GM21390 (cell line): ENCODE measurements at regions not wholly inside any gene's neighbourhood (a gene's known extent, or its start where the extent isn't known, plus 50 kb on each side); places are given as distances from the start of the nearest gene placed in this dataset.

ENCODE experiments used
- ATAC-seq: cut with Tn5 transposase; IDR thresholded peaks from one replicate; pipeline ENCODE4 v1.9.1; 2021; ENCODE audit not compliant: unreplicated experiment

DNA sequence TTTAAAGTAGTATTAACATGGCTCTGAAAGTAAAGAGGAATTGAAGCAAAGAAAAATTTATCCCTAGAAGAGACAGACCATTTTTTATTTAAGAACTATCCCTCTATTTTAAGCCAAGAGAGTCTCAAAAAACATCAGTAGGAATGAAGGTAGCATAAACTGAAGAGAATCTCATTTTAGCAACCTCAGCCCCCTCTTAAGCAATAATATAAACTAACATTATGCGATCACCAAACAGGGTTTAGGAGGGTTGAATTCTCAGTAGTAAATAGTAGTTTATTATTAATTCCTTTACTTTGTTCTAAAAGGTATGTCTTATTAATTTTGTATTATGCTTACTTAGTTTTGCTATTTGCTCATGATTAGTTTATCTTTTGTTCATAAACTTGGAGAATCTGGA is 287.4 kb downstream of the CDK5RAP2 start:
- no peak for ATAC-seq

- ATAC-seq: no peak
Measured at GRCh38 chr9:120291050-120291449, 288.9 kb downstream of the CDK5RAP2 start.

GRCh38 chr9:120289990-120290975 is 289.7 kb downstream of the CDK5RAP2 start:
- ATAC-seq: no peak

- ATAC-seq: no peak
Measured at GRCh38 chr9:120289098-120289497, 290.9 kb downstream of the CDK5RAP2 start.

DNA sequence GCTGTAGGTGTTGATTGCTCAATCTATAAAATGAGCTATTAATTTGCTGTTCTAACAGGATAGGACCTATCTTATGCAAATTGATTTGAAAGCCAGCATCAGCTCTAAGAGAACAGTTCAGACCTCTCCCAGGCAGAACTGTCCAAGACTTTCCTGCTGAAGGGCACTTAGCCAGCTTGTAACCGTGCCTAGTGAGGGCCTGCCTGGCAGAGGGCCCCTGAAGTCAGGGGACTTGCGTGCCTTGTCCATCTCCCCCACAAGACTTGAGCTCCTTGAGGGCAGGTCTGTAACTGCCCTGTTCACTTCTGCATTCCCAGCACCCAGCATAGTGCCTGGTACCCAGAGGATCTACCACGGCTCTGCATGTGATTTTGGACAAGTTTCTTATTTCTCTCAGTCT is 293.4 kb downstream of the CDK5RAP2 start:
- no peak for ATAC-seq

- ATAC-seq: no peak
Measured at GRCh38 chr9:120284821-120285220, 295.1 kb downstream of the CDK5RAP2 start.

DNA sequence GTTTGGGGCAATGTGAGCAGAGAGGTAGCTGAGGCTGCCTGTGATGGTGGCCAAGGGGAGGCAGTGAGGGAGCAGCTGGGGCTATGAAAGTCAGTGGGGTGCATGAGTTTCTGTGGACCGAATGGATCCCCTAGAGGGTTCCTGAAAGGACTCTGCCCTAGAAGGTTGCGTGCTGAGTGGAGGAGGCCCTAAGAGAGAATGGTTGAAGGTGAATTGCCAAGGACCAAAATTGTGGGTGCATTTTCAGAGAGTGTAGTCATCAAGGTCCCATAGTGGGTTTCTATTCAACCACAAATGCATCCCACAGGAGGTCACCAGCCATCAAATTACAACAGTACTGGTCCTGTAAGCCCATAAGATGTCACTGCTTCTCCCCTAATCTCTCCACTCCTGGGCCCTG is 298.3 kb downstream of the CDK5RAP2 start:
- no peak for ATAC-seq

DNA sequence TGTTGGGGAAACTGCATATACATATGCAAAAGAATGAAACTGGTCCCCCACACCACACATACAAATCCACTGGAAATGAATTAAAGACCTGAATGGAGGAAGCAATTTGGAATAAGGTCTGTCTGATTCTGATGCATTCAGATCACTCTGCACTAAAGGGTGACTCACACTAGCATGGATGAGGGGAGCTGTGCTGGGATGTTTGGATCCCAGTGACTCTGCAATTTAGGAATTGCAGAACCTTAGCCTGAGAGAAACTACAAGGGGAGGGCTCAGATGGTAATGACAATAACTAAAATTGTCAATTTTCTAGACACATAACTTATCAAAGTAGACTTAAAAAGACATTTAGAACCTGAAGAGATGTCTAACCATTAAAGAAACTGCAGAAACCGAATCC is 312.0 kb downstream of the CDK5RAP2 start:
- ATAC-seq: no peak

DNA sequence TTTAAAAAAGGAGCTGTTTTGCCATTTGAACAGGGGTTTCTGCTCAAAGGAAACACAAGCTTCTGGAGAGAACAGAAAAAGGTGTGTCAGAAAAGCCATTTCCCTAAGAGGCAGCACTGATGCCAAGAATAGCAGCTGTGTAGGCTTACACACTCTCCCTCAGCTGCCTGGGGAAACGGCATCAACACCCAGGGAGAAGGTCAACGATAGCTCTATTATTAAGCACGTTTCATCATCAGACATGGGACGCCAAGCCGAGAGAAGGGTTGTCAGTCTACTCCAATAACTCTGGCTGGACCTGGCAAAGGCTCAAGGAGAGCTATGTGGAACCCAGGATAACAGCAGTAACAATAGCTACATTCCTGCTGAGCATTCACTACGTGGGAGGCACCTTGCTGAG is 314.2 kb downstream of the CDK5RAP2 start:
- no peak for ATAC-seq

GRCh38 chr9:120264528-120264927 is 315.4 kb downstream of the CDK5RAP2 start:
- no peak for ATAC-seq

DNA sequence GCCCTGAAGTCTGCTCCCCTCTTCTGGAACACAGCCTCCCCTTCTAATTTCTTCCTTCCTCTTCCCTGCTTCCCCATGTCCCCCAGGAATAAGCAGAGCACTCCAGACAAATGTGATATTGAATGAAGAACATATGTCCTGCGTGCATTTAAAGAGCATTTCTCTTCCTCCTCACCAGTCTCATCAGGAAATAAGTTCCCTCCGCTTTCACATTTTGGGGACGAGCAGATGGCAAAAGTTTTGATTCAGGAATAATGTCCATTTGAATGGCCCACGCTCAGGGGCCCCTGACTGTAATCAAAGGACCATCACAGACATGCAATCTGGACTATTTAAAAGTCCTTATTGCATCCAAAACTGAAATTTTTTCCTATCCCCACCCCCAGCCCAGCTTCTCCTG is 316.1 kb downstream of the CDK5RAP2 start:
- no peak for ATAC-seq

- no peak for ATAC-seq
Measured at GRCh38 chr9:120261419-120261818, 318.5 kb downstream of the CDK5RAP2 start.

- ATAC-seq: no peak
Measured at GRCh38 chr9:120259100-120259499, 320.9 kb downstream of the CDK5RAP2 start.

DNA sequence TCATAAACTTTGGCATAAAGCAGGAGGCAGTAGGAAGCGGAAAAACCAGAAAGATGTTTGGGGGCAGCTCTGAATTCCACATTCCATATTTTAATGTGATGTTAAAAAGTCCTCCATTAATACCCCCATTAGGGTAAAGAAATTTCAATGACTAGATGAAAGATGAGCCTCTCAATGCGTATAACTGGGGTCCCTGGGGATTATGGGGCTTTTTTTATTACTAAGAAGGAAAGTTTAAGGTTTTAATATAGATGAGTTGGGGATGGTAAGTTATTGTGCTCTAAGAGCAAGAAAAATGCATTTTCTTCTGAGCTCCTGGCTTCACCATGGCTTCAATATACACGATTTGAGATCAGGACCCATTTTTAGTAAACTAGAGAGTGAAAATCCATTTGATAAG is 321.9 kb downstream of the CDK5RAP2 start:
- ATAC-seq: no peak

DNA sequence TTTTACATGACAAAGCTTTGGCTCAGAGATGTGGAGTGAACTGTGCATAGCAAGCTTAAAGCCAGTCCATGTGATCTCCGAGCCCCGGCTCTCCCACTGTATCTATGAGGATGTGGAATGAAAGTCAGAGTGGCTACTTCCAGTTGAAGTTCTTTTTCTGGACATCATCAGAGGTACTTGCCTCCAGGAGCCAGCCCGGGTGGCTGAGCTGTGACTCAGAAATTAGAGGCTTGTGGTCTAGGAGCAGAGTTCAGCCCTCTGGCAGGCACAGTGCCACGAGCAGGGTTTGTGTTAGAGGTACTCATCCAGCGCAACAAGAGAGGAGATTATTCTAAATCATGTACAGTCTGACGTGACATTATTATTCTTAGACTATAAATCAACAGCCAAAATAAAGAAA is 322.5 kb downstream of the CDK5RAP2 start:
- ATAC-seq: no peak

DNA sequence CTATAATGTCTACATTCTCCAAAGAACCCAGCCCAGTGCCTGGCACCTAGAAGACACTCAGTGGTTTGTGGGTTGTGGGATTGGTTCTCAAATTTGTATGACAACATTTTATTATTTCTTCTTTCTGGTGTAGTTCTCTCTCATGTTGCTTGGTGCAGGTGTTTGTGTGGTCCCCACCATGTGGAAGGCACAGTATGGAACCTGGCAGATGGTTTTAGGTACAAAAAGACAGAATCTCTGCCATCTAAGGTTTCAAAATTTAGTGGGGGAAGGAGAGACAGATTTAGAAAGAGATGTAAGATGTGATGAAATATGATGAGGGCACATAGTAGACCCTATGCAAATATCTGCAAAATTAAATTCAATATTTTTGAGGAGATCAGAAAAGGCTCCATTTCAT is 323.8 kb downstream of the CDK5RAP2 start:
- no peak for ATAC-seq

- ATAC-seq: no peak
Measured at GRCh38 chr9:120252248-120252647, 327.7 kb downstream of the CDK5RAP2 start.

DNA sequence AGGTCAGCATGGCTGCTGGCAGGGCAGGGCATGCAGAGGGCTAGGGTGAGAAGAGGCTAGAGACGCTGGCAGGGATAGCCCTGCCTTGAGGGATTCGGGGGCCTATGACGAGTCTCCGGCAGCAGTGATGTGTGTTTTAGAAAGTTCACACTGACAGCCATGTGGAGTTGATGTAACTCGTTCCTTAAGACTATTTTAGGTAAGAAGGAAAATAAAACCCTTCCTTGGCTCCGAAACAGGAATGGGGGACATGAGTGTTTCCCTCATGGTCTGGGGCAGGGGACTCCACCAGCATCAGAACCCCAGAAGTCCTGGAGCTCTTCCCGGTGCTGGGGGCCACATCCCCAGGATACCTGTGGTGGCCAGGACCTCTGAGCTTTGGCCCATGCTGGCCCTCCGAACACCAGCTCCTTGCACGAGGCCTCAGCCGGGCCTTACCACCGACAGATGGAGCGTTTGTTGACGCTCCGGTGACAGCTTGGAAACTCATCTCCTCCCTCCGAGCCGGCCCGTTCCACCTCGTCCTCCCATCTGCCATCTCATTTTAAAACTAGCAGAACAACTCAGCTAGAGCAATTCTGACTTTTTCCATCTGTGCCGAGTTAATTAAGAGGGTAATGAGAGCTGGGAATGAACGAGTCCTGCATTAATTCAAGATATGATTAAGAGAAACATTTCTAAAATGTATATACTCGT is 337.7 kb downstream of the CDK5RAP2 start:
- ATAC-seq: no peak

DNA sequence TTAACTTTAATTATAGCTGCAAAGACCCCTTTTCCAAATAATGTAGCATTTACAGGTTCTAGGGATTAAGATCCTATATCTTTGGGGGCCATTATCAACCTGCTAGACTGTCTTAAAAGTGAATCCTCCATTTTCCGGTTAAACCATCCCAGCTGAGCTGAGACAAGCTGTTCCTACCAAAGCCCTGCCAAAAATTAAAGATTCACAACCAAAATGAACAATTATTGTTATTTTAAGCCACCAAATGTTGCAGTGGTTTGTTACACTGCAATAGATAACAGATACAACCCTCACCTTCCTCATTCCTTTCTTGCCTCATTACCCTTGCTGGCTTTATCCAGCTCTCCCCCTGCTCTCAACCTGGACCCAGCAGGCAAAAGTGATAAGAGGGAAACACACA is 343.4 kb downstream of the CDK5RAP2 start:
- ATAC-seq: no peak

DNA sequence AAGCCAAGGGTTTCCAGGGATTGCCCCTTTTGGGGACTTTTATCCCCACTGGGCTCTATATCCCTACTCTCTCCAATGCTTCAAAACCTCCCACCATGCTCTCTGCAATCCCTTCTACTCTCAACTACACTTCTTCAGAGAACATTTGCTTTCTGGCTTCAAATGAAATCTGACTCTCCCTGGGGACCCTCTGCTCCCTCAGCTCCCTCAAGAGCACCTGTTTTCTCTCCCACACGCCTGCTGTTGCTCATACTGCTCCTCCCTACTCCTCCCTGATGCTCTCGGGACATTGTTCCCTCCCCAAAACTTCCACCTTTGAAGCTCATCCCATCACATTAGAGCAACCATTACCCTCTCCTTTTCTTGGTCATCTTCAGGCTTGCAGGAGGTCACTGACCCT is 344.9 kb downstream of the CDK5RAP2 start:
- no peak for ATAC-seq

DNA sequence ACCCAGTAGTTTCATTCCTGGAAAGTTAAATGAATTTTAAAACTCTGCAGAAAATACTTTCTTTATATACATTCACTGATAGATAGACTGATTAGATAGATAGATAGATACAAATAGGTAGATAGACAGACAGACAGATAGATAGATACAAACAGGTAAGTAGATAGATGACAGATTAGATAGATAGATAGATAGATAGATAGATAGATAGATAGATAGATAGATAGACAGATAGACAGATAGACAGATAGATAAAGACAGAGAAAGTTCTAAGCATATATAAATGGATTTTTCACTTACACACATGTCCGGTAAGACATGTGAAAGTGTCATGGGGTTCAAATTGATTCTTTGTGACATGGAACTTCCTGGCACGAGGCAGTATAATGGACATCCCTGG is 349.7 kb downstream of the CDK5RAP2 start:
- no peak for ATAC-seq

DNA sequence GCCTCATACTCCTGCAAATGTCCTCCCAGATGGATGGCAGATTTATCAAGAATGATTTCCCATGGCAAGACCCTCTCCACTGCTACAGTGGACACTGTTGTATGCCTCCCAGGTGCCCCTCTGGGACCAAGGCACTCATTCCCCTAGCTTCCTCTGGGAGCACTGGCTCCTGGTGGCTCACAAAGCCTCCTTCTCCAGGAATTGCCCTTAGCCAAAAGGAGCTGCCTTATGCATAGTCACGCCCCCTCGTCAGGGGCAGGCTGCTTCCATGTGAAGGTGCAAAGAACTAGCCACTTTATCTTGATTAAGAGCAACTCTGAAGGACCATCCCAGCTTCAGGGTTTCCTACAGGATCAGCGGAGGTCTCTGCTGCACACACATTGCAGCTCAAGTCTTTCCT is 358.1 kb downstream of the CDK5RAP2 start:
- ATAC-seq: no peak
